ENCODE measurements at regions not wholly inside any gene's neighbourhood (a gene's known extent, or its start where the extent isn't known, plus 50 kb on each side); places are given as distances from the start of the nearest gene placed in this dataset.

GRCh38 chr17:33651686-33652085 is 358.6 kb upstream of the ASIC2 start:
- no peak for FAIRE-seq

- no peak for FAIRE-seq
Observed at GRCh38 chr17:33652731-33653398, 359.8 kb upstream of the ASIC2 start.

GRCh38 chr17:33653399-33653788 is 360.3 kb upstream of the ASIC2 start:
- no peak for FAIRE-seq

GRCh38 chr17:33657181-33657580 is 364.1 kb upstream of the ASIC2 start:
- FAIRE-seq: no peak

- FAIRE-seq: no peak
Observed at GRCh38 chr17:33661975-33662374, 368.9 kb upstream of the ASIC2 start.

- FAIRE-seq: no peak
Observed at GRCh38 chr17:33664116-33664840, 371.2 kb upstream of the ASIC2 start.

- no peak for FAIRE-seq
Observed at GRCh38 chr17:33667052-33667509, 374.0 kb upstream of the ASIC2 start.

GRCh38 chr17:33667671-33668070 is 374.6 kb upstream of the ASIC2 start:
- no peak for FAIRE-seq

GRCh38 chr17:33668516-33668915 is 375.4 kb upstream of the ASIC2 start:
- FAIRE-seq: no peak

GRCh38 chr17:33671491-33671890 is 378.4 kb upstream of the ASIC2 start:
- FAIRE-seq: no peak

GRCh38 chr17:33674685-33675084 is 381.6 kb upstream of the ASIC2 start:
- FAIRE-seq: peak; percentile 95

GRCh38 chr17:33676444-33676843 is 383.3 kb upstream of the ASIC2 start:
- FAIRE-seq: no peak

- no peak for FAIRE-seq
Observed at GRCh38 chr17:33679595-33679994, 386.5 kb upstream of the ASIC2 start.

GRCh38 chr17:33680472-33680871 is 387.4 kb upstream of the ASIC2 start:
- FAIRE-seq: no peak

- FAIRE-seq: no peak
Observed at GRCh38 chr17:33682599-33682998, 389.5 kb upstream of the ASIC2 start.

- no peak for FAIRE-seq
Observed at GRCh38 chr17:33684735-33685134, 391.6 kb upstream of the ASIC2 start.

GRCh38 chr17:33686171-33686570 is 393.1 kb upstream of the ASIC2 start:
- FAIRE-seq: no peak

- no peak for FAIRE-seq
Observed at GRCh38 chr17:33687831-33688230, 394.7 kb upstream of the ASIC2 start.

GRCh38 chr17:33688771-33689170 is 395.7 kb upstream of the ASIC2 start:
- no peak for FAIRE-seq

- FAIRE-seq: no peak
Observed at GRCh38 chr17:33689725-33690124, 396.6 kb upstream of the ASIC2 start.

- FAIRE-seq: no peak
Observed at GRCh38 chr17:33695431-33695830, 402.3 kb upstream of the ASIC2 start.

GRCh38 chr17:33696102-33696501 is 403.0 kb upstream of the ASIC2 start:
- FAIRE-seq: no peak

- FAIRE-seq: no peak
Observed at GRCh38 chr17:33697557-33697956, 404.5 kb upstream of the ASIC2 start.

GRCh38 chr17:33701910-33702309 is 408.8 kb upstream of the ASIC2 start:
- no peak for FAIRE-seq

- FAIRE-seq: no peak
Observed at GRCh38 chr17:33704856-33705255, 411.8 kb upstream of the ASIC2 start.
